Loucy (cell line): ENCODE measurements at regions not wholly inside any gene's neighbourhood (a gene's known extent, or its start where the extent isn't known, plus 50 kb on each side); places are given as distances from the start of the nearest gene placed in this dataset.
"Not testable (repeated sequence)": the region's sequence is repeated elsewhere in the genome, so short reads cannot be mapped to it uniquely, and the experiment has no call there.

Experiments used
- H2AFZ ChIP-seq: fragments of 200-600 bp; sonication (generic); 2 replicates; pipeline ENCODE4 v1.6.0; 2016; ENCODE audit warnings: antibody characterized with exemption, mild to moderate bottlenecking, low read length, moderate library complexity
- H3F3A ChIP-seq: fragments of 200-600 bp; 2 replicates; pipeline ENCODE4 v1.6.0; 2016; ENCODE audit warnings: antibody characterized with exemption, low read depth, mild to moderate bottlenecking
- H3K27me3 ChIP-seq: fragments of 200-600 bp; sonication (generic); 2 replicates; pipeline ENCODE4 v1.6.1; 2014; ENCODE audit warnings: low read length, mild to moderate bottlenecking; ENCODE audit not compliant: insufficient read depth, poor library complexity, severe bottlenecking
- H3K36me3 ChIP-seq: fragments of 200-600 bp; sonication (generic); 2 replicates; pipeline ENCODE4 v1.6.1; 2016; ENCODE audit warnings: low read length; ENCODE audit not compliant: insufficient read depth
- H3K4me1 ChIP-seq: fragments of 200-600 bp; sonication (generic); 2 replicates; pipeline ENCODE4 v1.5.1; 2014; ENCODE audit warnings: low read length, mild to moderate bottlenecking; ENCODE audit not compliant: insufficient read depth, poor library complexity, severe bottlenecking
- H3K4me2 ChIP-seq: fragments of 200-600 bp; sonication (generic); 2 replicates; pipeline ENCODE4 v1.6.0; 2014; ENCODE audit warnings: antibody characterized with exemption, low read length, low read depth, mild to moderate bottlenecking; ENCODE audit not compliant: poor library complexity, severe bottlenecking
- H3K4me3 ChIP-seq: fragments of 200-600 bp; sonication (generic); 2 replicates; pipeline ENCODE4 v1.5.1; 2014; ENCODE audit warnings: low read length, mild to moderate bottlenecking, mixed read lengths; ENCODE audit not compliant: poor library complexity, severe bottlenecking
- H3K79me2 ChIP-seq: fragments of 200-600 bp; sonication (generic); 2 replicates; pipeline ENCODE4 v1.6.1; 2014; ENCODE audit warnings: low read length; ENCODE audit not compliant: insufficient read depth
- H3K9ac ChIP-seq: fragments of 200-600 bp; sonication (generic); 2 replicates; pipeline ENCODE4 v1.6.0; 2014; ENCODE audit warnings: mild to moderate bottlenecking, low read depth, low read length, moderate library complexity; ENCODE audit not compliant: poor library complexity, severe bottlenecking
- H3K9me2 ChIP-seq: fragments of 200-600 bp; sonication (generic); replicated peaks from 2 replicates; pipeline ENCODE4 v1.6.1; 2016; ENCODE audit warnings: low read depth, low read length, mixed read lengths
- H3K9me3 ChIP-seq: fragments of 200-600 bp; sonication (generic); 2 replicates; pipeline ENCODE4 v1.6.1; 2014; ENCODE audit warnings: mild to moderate bottlenecking, antibody characterized with exemption, low read length, low read depth; ENCODE audit not compliant: insufficient read depth
- H4K20me1 ChIP-seq: fragments of 200-600 bp; sonication (generic); 2 replicates; pipeline ENCODE4 v1.6.0; 2014; ENCODE audit warnings: antibody characterized with exemption, low read length, mild to moderate bottlenecking; ENCODE audit not compliant: insufficient read depth, poor library complexity, severe bottlenecking
- EZH2phosphoT487 ChIP-seq: fragments of 200-600 bp; IDR thresholded peaks from 2 replicates; pipeline ENCODE4 v1.6.1; 2018; ENCODE audit warnings: antibody characterized with exemption, mild to moderate bottlenecking, moderate library complexity, borderline replicate concordance
- TF ChIP-seq, protein P1 (sequence below): fragments of 200-600 bp; sonication (generic); conservative IDR thresholded peaks from 2 replicates; pipeline ENCODE4 v1.5.1; 2014; ENCODE audit warnings: mild to moderate bottlenecking, antibody characterized with exemption, low read length

DNA sequence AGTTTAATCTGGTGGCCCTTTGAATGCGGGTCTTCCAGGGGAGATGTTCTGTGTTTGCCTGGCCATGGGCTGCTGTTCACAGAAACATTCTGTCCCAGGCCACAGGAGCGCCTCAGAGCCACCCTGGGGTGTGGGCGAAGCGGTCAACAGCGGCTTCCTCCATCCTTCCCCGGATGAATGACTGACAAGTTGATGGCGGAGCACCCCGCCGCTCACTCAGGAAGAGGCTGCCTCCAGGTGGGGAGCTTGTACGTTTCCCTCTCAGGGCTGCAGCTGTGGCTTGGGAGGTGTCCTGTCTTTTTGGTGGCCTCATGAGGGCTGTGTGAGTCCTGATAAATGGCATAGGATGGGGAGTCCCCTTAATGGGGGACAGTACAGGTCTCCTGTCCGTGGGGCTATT lies 178.4 kb downstream of the NRN1 start:
- H3K79me2 ChIP-seq: no peaks in the 10 kb centered on the region
- H3K4me1 ChIP-seq: peaks cover 28% of the 10 kb centered on the region
- no peaks in the 10 kb centered on the region for H3K9me3 ChIP-seq
- TF ChIP-seq, protein P1, sequence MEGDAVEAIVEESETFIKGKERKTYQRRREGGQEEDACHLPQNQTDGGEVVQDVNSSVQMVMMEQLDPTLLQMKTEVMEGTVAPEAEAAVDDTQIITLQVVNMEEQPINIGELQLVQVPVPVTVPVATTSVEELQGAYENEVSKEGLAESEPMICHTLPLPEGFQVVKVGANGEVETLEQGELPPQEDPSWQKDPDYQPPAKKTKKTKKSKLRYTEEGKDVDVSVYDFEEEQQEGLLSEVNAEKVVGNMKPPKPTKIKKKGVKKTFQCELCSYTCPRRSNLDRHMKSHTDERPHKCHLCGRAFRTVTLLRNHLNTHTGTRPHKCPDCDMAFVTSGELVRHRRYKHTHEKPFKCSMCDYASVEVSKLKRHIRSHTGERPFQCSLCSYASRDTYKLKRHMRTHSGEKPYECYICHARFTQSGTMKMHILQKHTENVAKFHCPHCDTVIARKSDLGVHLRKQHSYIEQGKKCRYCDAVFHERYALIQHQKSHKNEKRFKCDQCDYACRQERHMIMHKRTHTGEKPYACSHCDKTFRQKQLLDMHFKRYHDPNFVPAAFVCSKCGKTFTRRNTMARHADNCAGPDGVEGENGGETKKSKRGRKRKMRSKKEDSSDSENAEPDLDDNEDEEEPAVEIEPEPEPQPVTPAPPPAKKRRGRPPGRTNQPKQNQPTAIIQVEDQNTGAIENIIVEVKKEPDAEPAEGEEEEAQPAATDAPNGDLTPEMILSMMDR: no peak
- TF ChIP-seq EZH2phosphoT487: no peak
- H2AFZ ChIP-seq: no peak overlapping the region
- H3K4me3 ChIP-seq: no peak overlapping the region
- no peaks in the 10 kb centered on the region for H4K20me1 ChIP-seq
- H3K9me2 ChIP-seq: no peaks in the 10 kb centered on the region
- no peaks in the 10 kb centered on the region for H3K36me3 ChIP-seq
- H3K9ac ChIP-seq: no peak overlapping the region
- H3K4me2 ChIP-seq: no peak overlapping the region
- no peaks in the 10 kb centered on the region for H3K27me3 ChIP-seq
- H3F3A ChIP-seq: no peaks in the 10 kb centered on the region

DNA sequence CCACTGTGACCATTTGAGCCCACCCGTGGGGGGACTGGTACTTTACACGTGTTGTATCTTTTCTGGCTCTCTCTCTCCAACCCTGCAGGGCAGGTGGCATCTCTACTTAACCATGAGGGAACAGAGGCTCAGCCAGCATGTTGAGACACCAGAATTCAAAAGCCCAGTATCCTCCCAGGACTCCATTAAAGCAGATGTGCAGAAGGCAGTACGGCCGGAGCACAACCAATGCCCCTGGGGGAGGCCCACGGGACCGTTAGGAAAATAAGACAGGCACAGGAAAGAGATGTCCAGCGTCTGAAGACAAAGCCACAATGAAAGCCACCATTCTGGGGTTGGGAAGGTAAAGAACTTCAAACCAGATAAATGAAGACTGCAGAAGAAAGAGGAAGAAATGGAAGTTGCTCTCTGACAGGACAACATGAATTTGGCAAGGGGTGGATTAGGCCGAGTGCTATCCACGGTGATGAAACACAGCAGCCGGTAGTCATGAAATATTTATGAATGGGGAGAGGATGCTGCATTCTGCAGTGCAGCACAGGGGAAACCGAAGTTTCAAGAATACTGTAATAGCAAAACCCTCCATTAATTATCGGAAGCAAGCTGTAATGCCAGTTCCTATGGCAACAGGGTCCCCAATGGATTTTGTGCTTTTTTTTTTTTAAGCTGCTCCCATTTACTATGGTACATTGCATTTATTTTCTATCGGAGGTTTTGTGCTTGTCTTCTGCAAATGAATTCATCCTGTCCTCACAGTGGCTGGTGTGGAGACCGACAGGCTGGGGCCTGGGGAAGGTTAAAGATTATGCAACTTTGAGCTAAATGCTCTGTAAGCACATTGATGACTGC lies 179.4 kb downstream of the NRN1 start:
- H3K79me2 ChIP-seq: no peaks in the 10 kb centered on the region
- no peak overlapping the region for H3K4me2 ChIP-seq
- H4K20me1 ChIP-seq: no peaks in the 10 kb centered on the region
- H3K9me2 ChIP-seq: no peaks in the 10 kb centered on the region
- H3K4me3 ChIP-seq: no peak overlapping the region
- H3F3A ChIP-seq: no peaks in the 10 kb centered on the region
- H3K9ac ChIP-seq: no peak overlapping the region
- H3K27me3 ChIP-seq: no peaks in the 10 kb centered on the region
- H3K9me3 ChIP-seq: no peaks in the 10 kb centered on the region
- TF ChIP-seq EZH2phosphoT487: no peak
- TF ChIP-seq, protein P1: no peak
- H2AFZ ChIP-seq: no peak overlapping the region
- H3K4me1 ChIP-seq: peaks cover 21% of the 10 kb centered on the region
- H3K36me3 ChIP-seq: no peaks in the 10 kb centered on the region

DNA sequence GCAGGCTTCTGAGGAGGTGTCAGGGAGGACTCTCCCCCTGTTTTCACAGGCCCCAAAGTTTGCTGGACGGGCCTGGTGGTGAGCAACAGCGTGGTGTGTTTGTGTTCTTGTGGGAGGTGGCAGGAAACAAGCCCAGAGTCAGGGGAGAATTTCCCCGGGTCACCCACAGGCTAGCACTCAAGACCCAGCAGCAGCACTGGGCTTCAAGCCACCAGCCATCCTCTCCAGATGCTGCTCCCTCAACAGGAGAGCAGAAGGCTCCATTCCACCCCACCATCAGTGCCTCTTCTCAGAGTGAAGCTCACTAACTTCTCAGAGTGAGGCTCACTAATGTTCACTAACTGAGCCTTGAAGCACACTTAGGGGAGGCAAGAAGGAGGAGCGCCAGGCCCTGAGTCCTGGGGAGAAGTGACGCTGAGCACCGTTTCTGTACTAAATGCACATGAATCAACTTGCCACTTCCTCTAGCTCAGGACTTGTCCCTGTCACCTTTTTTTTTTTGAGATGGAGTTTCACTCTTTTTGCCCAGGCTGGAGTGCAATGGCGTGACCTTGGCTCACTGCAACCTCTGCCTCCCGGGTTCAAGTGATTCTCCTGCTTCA lies 182.2 kb downstream of the NRN1 start:
- H3K4me1 ChIP-seq, H3K36me3 ChIP-seq, H3K79me2 ChIP-seq, H3F3A ChIP-seq, H3K9ac ChIP-seq, H3K27me3 ChIP-seq, H3K9me3 ChIP-seq, H3K4me2 ChIP-seq, H3K4me3 ChIP-seq, H2AFZ ChIP-seq, H4K20me1 ChIP-seq, H3K9me2 ChIP-seq: not testable (repeated sequence)
